HepG2 (cell line): ENCODE measurements at regions not wholly inside any gene's neighbourhood (a gene's known extent, or its start where the extent isn't known, plus 50 kb on each side); places are given as distances from the start of the nearest gene placed in this dataset.

Source experiments
- ARID2 ChIP-seq: sonication (generic); formaldehyde crosslinking; IDR thresholded peaks from 2 replicates; pipeline ENCODE4 v1.8.1; 2022; ENCODE audit warnings: mild to moderate bottlenecking, missing genetic modification reagents, borderline replicate concordance
- FOXO1 ChIP-seq: sonication (generic); formaldehyde crosslinking; IDR thresholded peaks from 2 replicates; pipeline ENCODE4 v1.4.0; 2020; ENCODE audit warnings: missing genetic modification reagents
- GABPB1 ChIP-seq: IDR thresholded peaks from 2 replicates; pipeline ENCODE4 v1.6.1; 2016; ENCODE audit warnings: mild to moderate bottlenecking, missing genetic modification reagents, moderate library complexity, missing compliant biosample characterization
- HOXA3 ChIP-seq: sonication (generic); formaldehyde crosslinking; IDR thresholded peaks from 2 replicates; pipeline ENCODE4 v1.5.0; 2020; ENCODE audit warnings: missing genetic modification reagents
- NCOR1 ChIP-seq: fragments of 200-600 bp; sonication (generic); IDR thresholded peaks from 2 replicates; pipeline ENCODE4 v1.7.0; 2017; ENCODE audit warnings: antibody characterized with exemption, low read length, borderline replicate concordance
- RERE ChIP-seq: IDR thresholded peaks from 2 replicates; pipeline ENCODE4 v1.6.1; 2016; ENCODE audit warnings: low read depth, missing genetic modification reagents, missing compliant biosample characterization
- RORA ChIP-seq: sonication (generic); formaldehyde crosslinking; IDR thresholded peaks from 2 replicates; pipeline ENCODE4 v1.5.0; 2020; ENCODE audit warnings: mild to moderate bottlenecking, missing genetic modification reagents, moderate library complexity
- SOX6 ChIP-seq, 2 experiments: fragments of 450-650 bp in 1 of 2; sonication (generic) in 1 of 2; formaldehyde crosslinking in 1 of 2; IDR thresholded peaks; 2 replicates each; pipeline versions ENCODE4 v1.4.0 to v1.6.1; 2017 to 2020; ENCODE audit warnings: antibody characterized with exemption in 1 of 2, mild to moderate bottlenecking in 1 of 2, missing genetic modification reagents in 1 of 2
- STAG1 ChIP-seq: sonication (generic); formaldehyde crosslinking; IDR thresholded peaks from 2 replicates; pipeline ENCODE4 v1.4.0; 2020; ENCODE audit warnings: missing genetic modification reagents
- ZBTB39 ChIP-seq: sonication (generic); formaldehyde crosslinking; IDR thresholded peaks from 2 replicates; pipeline ENCODE4 v1.5.0; 2020; ENCODE audit warnings: missing genetic modification reagents
- TF ChIP-seq, protein P1 (sequence below): sonication (generic); formaldehyde crosslinking; IDR thresholded peaks from 2 replicates; pipeline ENCODE4 v1.4.0; 2020; ENCODE audit warnings: missing genetic modification reagents

- TF ChIP-seq ZBTB39 (CRISPR knock-in tag) (no peak), NCOR1 (no peak), GABPB1 (CRISPR knock-in tag) (no peak), STAG1 (CRISPR knock-in tag) (no peak), HOXA3 (no peak), RORA (CRISPR knock-in tag) (no peak), ARID2 (CRISPR knock-in tag) (no peak), RERE (CRISPR knock-in tag) (no peak), SOX6 (IDR thresholded peaks at IDR 0.05) (no peak), SOX6 (CRISPR knock-in tag; IDR thresholded peaks at IDR 0.05) (no peak), FOXO1 (CRISPR knock-in tag) (no peak)
- TF ChIP-seq, protein P1, sequence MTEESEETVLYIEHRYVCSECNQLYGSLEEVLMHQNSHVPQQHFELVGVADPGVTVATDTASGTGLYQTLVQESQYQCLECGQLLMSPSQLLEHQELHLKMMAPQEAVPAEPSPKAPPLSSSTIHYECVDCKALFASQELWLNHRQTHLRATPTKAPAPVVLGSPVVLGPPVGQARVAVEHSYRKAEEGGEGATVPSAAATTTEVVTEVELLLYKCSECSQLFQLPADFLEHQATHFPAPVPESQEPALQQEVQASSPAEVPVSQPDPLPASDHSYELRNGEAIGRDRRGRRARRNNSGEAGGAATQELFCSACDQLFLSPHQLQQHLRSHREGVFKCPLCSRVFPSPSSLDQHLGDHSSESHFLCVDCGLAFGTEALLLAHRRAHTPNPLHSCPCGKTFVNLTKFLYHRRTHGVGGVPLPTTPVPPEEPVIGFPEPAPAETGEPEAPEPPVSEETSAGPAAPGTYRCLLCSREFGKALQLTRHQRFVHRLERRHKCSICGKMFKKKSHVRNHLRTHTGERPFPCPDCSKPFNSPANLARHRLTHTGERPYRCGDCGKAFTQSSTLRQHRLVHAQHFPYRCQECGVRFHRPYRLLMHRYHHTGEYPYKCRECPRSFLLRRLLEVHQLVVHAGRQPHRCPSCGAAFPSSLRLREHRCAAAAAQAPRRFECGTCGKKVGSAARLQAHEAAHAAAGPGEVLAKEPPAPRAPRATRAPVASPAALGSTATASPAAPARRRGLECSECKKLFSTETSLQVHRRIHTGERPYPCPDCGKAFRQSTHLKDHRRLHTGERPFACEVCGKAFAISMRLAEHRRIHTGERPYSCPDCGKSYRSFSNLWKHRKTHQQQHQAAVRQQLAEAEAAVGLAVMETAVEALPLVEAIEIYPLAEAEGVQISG (CRISPR knock-in tag), result no peak
Measured at GRCh38 chr6:21908161-21908848, 314.8 kb downstream of the SOX4 start (continued).
